Breast epithelium (tissue), 4 donors: ENCODE measurements at regions not wholly inside any gene's neighbourhood (a gene's known extent, or its start where the extent isn't known, plus 50 kb on each side); places are given as distances from the start of the nearest gene placed in this dataset.
A peak's percentile ranks its signal among the peaks of the same experiment; 100 is the strongest.

ENCODE experiments used
- DNase-seq, 2 donors: peaks; one replicate each; pipeline ENCODE4 v3.0.0-alpha.2; 2019; ENCODE audit warnings: low spot score in 2 of 2
- H3K27ac ChIP-seq, 2 donors: fragments of 200-600 bp; sonication (generic) in 1 of 2; one replicate each; pipeline ENCODE4 v1.5.1; 2016 to 2019; ENCODE audit warnings: mild to moderate bottlenecking in 1 of 2
- H3K27me3 ChIP-seq, 2 donors: fragments of 200-600 bp; sonication (generic) in 1 of 2; one replicate each; pipeline versions ENCODE4 v1.5.1 to v1.6.0; 2017 to 2019; ENCODE audit warnings: control low read depth in 1 of 2, mild to moderate bottlenecking in 1 of 2
- H3K36me3 ChIP-seq: fragments of 200-600 bp; one replicate; pipeline ENCODE4 v1.5.1; 2019
- H3K4me1 ChIP-seq, 2 donors: fragments of 200-600 bp; sonication (generic); one replicate each; pipeline ENCODE4 v1.5.1; 2016 to 2019; ENCODE audit warnings: control low read depth in 1 of 2
- H3K4me3 ChIP-seq, 3 donors: fragments of 200-600 bp; sonication (generic); 1 replicate in 2 of 3; 2 replicates in 1 of 3; pipeline ENCODE4 v1.5.1; 2016 to 2019; ENCODE audit warnings: mild to moderate bottlenecking in 3 of 3, moderate library complexity in 2 of 3
- H3K9me3 ChIP-seq, 2 donors: fragments of 200-600 bp; sonication (generic) in 1 of 2; one replicate each; pipeline ENCODE4 v1.5.1; 2016 to 2019; ENCODE audit warnings: control low read depth in 1 of 2
- CTCF ChIP-seq, 3 donors: fragments of 450-650 bp; IDR thresholded peaks; one replicate each; pipeline ENCODE4 v1.5.1; 2016 to 2017; ENCODE audit warnings: antibody characterized with exemption in 3 of 3, mild to moderate bottlenecking in 3 of 3, moderate library complexity in 3 of 3
- POLR2A ChIP-seq: fragments of 450-650 bp; IDR thresholded peaks from one replicate; pipeline ENCODE4 v1.6.1; 2016; ENCODE audit warnings: antibody characterized with exemption, mild to moderate bottlenecking, moderate library complexity
- POLR2AphosphoS5 ChIP-seq, 3 donors: sonication (generic); formaldehyde crosslinking; IDR thresholded peaks; one replicate each; pipeline ENCODE4 v1.6.1; 2017; ENCODE audit warnings: antibody characterized with exemption in 3 of 3
- intact Hi-C: fragments of 100-400 bp; cut with DNase I; formaldehyde crosslinking; loops from one replicate; pipeline ENCODE4 v1.15.1; 2023; ENCODE audit warnings: low total_unique reads

GRCh38 chr2:18860179-18860578 is 270.8 kb upstream of the NT5C1B start:
- H3K27me3 ChIP-seq = no peaks in the 10 kb centered on the region
- no peak for DNase-seq
- H3K36me3 ChIP-seq = no peaks in the 10 kb centered on the region
- H3K4me3 ChIP-seq = no peak overlapping the region
- TF ChIP-seq POLR2AphosphoS5 (IDR thresholded peaks at IDR 0.05) (no peak), POLR2A (no peak), CTCF (IDR thresholded peaks at IDR 0.05) (no peak)
- no peak overlapping the region for H3K27ac ChIP-seq
- intact Hi-C loops = no loop called here
- no peaks in the 10 kb centered on the region for H3K4me1 ChIP-seq
- no peaks in the 10 kb centered on the region for H3K9me3 ChIP-seq

DNA sequence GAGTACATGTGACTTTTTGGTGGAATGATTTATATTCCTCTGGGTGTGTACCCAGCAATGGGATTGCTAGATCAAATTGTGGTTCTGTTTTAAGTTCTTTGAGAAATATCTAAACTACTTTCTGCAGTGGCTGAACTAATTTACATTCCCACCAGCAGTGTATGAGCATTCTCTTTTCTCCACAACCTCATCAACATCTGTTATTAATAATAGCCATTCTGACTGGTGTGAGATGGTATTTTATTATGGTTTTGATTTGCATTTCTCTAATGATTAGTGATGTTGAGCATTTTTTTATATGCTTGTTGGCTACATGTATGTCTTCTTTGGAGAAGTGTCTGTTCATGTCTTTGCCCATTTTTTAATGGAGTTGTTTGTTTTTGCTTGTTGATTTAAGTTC is 267.4 kb upstream of the NT5C1B start:
- intact Hi-C loops = no loop called here

GRCh38 chr2:18855027-18855426 is 265.7 kb upstream of the NT5C1B start:
- no peaks in the 10 kb centered on the region for H3K4me1 ChIP-seq
- peak in 1 of 3 donors; percentile 12 for TF ChIP-seq CTCF (IDR thresholded peaks at IDR 0.05)
- no peak for TF ChIP-seq POLR2A
- TF ChIP-seq POLR2AphosphoS5 (IDR thresholded peaks at IDR 0.05) = no peak
- no peaks in the 10 kb centered on the region for H3K36me3 ChIP-seq
- DNase-seq = no peak
- no peaks in the 10 kb centered on the region for H3K9me3 ChIP-seq
- intact Hi-C loops = no loop called here
- H3K4me3 ChIP-seq = no peak overlapping the region
- no peaks in the 10 kb centered on the region for H3K27me3 ChIP-seq
- H3K27ac ChIP-seq = no peak overlapping the region

More for the DNA sequence above, 267.4 kb upstream of the NT5C1B start:
- TF ChIP-seq CTCF (IDR thresholded peaks at IDR 0.05) (no peak), POLR2A (no peak), POLR2AphosphoS5 (IDR thresholded peaks at IDR 0.05) (no peak)
- DNase-seq = no peak
- Histone ChIP-seq H3K27ac (no peak overlapping the region), H3K4me3 (no peak overlapping the region), H3K9me3 (no peaks in the 10 kb centered on the region), H3K27me3 (no peaks in the 10 kb centered on the region), H3K4me1 (no peaks in the 10 kb centered on the region), H3K36me3 (no peaks in the 10 kb centered on the region)

- intact Hi-C loops = no loop called here
- H3K27me3 ChIP-seq = no peaks in the 10 kb centered on the region
- H3K27ac ChIP-seq = no peak overlapping the region
- TF ChIP-seq CTCF (IDR thresholded peaks at IDR 0.05) = no peak
- TF ChIP-seq POLR2AphosphoS5 (IDR thresholded peaks at IDR 0.05) = no peak
- H3K4me1 ChIP-seq = no peaks in the 10 kb centered on the region
- H3K4me3 ChIP-seq = no peak overlapping the region
- DNase-seq = no peak
- H3K9me3 ChIP-seq = no peaks in the 10 kb centered on the region
- no peaks in the 10 kb centered on the region for H3K36me3 ChIP-seq
These were observed 260.6 kb upstream of the NT5C1B start for GRCh38 chr2:18849841-18850578.

DNA sequence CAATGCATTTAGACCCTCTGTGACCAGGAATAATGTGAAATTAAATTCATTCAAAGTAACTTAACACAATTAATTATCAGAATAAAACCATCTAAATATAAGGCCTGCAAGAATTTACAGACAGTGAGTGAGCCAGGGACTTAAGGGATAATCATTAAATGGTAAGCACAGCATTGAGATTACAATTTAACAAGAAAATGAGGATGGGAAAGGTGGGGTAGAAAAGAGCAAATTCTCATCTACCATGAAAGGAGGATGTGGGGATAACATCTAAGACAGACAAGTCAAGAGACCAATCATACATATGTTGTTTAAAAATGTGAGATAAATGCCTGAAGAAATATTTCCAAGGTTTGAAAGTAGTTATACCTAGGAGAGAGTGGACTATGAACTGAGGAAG is 259.3 kb upstream of the NT5C1B start:
- no peak overlapping the region for H3K4me3 ChIP-seq
- H3K27ac ChIP-seq = no peak overlapping the region
- H3K36me3 ChIP-seq = no peaks in the 10 kb centered on the region
- TF ChIP-seq POLR2A = no peak
- TF ChIP-seq POLR2AphosphoS5 (IDR thresholded peaks at IDR 0.05) = no peak
- TF ChIP-seq CTCF (IDR thresholded peaks at IDR 0.05) = no peak
- intact Hi-C loops = no loop called here
- no peaks in the 10 kb centered on the region for H3K27me3 ChIP-seq
- DNase-seq = no peak
- no peaks in the 10 kb centered on the region for H3K9me3 ChIP-seq
- H3K4me1 ChIP-seq = no peaks in the 10 kb centered on the region
